Smooth muscle cell (in vitro differentiated cells): ENCODE measurements at regions not wholly inside any gene's neighbourhood (a gene's known extent, or its start where the extent isn't known, plus 50 kb on each side); places are given as distances from the start of the nearest gene placed in this dataset.

ENCODE experiments used
- DNase-seq: peaks from one replicate; lab custom pipeline; 2025; ENCODE audit not compliant: unreplicated experiment; lab: John Stamatoyannopoulos, UW
- H2AFZ ChIP-seq: fragments of 200-600 bp; sonication (generic); 2 replicates; pipeline ENCODE4 v1.6.0; 2016; ENCODE audit warnings: antibody characterized with exemption, low read depth, mild to moderate bottlenecking
- H3F3A ChIP-seq: fragments of 200-600 bp; sonication (generic); 2 replicates; pipeline ENCODE4 v1.6.0; 2017; ENCODE audit warnings: antibody characterized with exemption, low read depth
- H3K27ac ChIP-seq: fragments of 200-600 bp; sonication (generic); 2 replicates; pipeline ENCODE4 v1.5.1; 2016; ENCODE audit warnings: low read depth, mild to moderate bottlenecking
- H3K27me3 ChIP-seq: fragments of 200-600 bp; sonication (generic); 2 replicates; pipeline ENCODE4 v1.6.1; 2016; ENCODE audit warnings: low read depth, mild to moderate bottlenecking
- H3K36me3 ChIP-seq: fragments of 200-600 bp; sonication (generic); 2 replicates; pipeline ENCODE4 v1.5.1; 2016; ENCODE audit warnings: low read depth
- H3K4me1 ChIP-seq: fragments of 200-600 bp; sonication (generic); 2 replicates; pipeline ENCODE4 v1.5.1; 2016; ENCODE audit warnings: low read depth
- H3K4me2 ChIP-seq: fragments of 200-600 bp; sonication (generic); 2 replicates; pipeline ENCODE4 v1.6.0; 2016; ENCODE audit warnings: mild to moderate bottlenecking
- H3K4me3 ChIP-seq: fragments of 200-600 bp; sonication (generic); 2 replicates; pipeline ENCODE4 v1.5.1; 2016; ENCODE audit warnings: mild to moderate bottlenecking
- H3K79me2 ChIP-seq: fragments of 200-600 bp; sonication (generic); 2 replicates; pipeline ENCODE4 v1.6.0; 2016; ENCODE audit warnings: low read depth, mild to moderate bottlenecking
- H3K9ac ChIP-seq: fragments of 200-600 bp; sonication (generic); 2 replicates; pipeline ENCODE4 v1.6.0; 2016; ENCODE audit warnings: low read depth
- H3K9me3 ChIP-seq: fragments of 200-600 bp; sonication (generic); replicated peaks from 2 replicates; pipeline ENCODE4 v1.5.1; 2016; ENCODE audit warnings: low read depth
- H4K20me1 ChIP-seq: fragments of 200-600 bp; sonication (generic); 2 replicates; pipeline ENCODE4 v1.6.0; 2016; ENCODE audit warnings: low read depth
- WGBS: methylation state at CpG from one replicate; pipeline ENCODE4 v1.1.7; 2016; ENCODE audit warnings: low lambda C conversion rate; 5-methylcytosine and 5-hydroxymethylcytosine counted together
- TF ChIP-seq, protein P1 (sequence below): fragments of 200-600 bp; sonication (generic); IDR thresholded peaks from 2 replicates; pipeline ENCODE4 v1.5.1; 2017; ENCODE audit warnings: borderline replicate concordance, mild to moderate bottlenecking, antibody characterized with exemption; ENCODE audit not compliant: insufficient read depth, poor library complexity, severe bottlenecking

DNA sequence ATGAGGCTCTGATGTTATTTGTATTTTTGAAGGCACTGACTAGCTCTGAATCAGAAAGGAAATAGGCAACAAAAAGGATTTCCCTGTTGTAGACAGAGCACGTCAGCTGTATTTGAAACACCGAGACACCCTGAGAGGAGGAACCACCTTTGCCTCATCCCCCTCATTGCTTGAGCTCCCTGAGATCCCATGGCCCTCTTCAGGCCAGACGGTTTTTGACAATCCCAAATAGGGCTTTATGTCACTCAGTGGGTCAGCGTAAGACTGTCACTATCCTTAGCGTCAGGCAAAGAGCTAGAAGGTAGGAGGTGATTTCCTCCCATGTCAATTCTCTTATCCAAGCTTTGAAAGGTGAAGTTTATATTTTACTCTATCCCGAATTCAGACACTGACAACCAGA lies 254.3 kb downstream of the ZNF621 start:
- H3K79me2 ChIP-seq = no peaks in the 10 kb centered on the region
- no peak for DNase-seq
- no peaks in the 10 kb centered on the region for H3K36me3 ChIP-seq
- no peaks in the 10 kb centered on the region for H3F3A ChIP-seq
- H2AFZ ChIP-seq = no peak overlapping the region
- no peaks in the 10 kb centered on the region for H3K9me3 ChIP-seq
- H4K20me1 ChIP-seq = no peaks in the 10 kb centered on the region
- no peak overlapping the region for H3K4me3 ChIP-seq
- TF ChIP-seq, protein P1, sequence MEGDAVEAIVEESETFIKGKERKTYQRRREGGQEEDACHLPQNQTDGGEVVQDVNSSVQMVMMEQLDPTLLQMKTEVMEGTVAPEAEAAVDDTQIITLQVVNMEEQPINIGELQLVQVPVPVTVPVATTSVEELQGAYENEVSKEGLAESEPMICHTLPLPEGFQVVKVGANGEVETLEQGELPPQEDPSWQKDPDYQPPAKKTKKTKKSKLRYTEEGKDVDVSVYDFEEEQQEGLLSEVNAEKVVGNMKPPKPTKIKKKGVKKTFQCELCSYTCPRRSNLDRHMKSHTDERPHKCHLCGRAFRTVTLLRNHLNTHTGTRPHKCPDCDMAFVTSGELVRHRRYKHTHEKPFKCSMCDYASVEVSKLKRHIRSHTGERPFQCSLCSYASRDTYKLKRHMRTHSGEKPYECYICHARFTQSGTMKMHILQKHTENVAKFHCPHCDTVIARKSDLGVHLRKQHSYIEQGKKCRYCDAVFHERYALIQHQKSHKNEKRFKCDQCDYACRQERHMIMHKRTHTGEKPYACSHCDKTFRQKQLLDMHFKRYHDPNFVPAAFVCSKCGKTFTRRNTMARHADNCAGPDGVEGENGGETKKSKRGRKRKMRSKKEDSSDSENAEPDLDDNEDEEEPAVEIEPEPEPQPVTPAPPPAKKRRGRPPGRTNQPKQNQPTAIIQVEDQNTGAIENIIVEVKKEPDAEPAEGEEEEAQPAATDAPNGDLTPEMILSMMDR = no peak
- H3K9ac ChIP-seq = no peak overlapping the region
- H3K4me1 ChIP-seq = peaks cover 19% of the 10 kb centered on the region
- no peak overlapping the region for H3K4me2 ChIP-seq
- no peaks in the 10 kb centered on the region for H3K27me3 ChIP-seq
- no peak overlapping the region for H3K27ac ChIP-seq
- 90% methylated on average over 6 of the region's 6 CpGs for WGBS

DNA sequence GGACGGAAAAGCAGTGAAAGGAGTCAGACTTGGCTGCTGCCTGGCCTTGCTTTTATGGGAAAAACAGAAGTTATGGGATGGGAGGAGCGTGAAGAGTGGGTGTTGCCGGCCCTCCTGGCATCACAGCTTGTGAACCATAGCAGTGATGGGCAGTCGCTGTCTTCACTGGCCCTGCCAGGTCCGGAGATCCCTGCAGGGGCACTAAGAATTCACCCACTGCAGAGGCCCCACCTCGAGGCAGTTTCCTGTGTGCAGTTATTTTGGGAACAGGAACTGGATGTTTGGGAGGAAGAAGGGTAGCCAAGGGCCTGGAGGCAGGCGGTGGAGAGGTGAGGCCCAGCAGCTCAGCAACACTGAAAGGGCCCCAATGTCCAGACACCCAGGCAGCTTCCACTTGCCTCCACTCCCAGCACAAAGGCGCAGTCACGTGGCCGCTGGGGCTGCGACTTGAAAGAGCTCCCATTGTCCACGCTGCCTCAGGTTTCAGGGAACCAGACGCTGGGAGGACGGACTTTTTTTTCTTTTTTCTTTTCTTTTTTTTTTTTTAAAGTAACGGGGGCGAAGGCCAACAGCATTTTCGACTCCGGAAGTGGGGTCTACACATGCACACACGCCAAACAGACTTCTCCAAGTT lies 255.6 kb downstream of the ZNF621 start:
- Histone ChIP-seq H3K4me1 (peaks cover 19% of the 10 kb centered on the region), H3K9ac (no peak overlapping the region), H3K27ac (no peak overlapping the region), H3K79me2 (no peaks in the 10 kb centered on the region), H4K20me1 (no peaks in the 10 kb centered on the region), H3K36me3 (no peaks in the 10 kb centered on the region), H3K9me3 (no peaks in the 10 kb centered on the region), H3K4me3 (no peak overlapping the region), H3F3A (no peaks in the 10 kb centered on the region), H3K4me2 (no peak overlapping the region), H2AFZ (peak overlapping the region; percentile 24), H3K27me3 (no peaks in the 10 kb centered on the region)
- no peak for DNase-seq
- 65% methylated on average over 19 of the region's 19 CpGs for WGBS
- TF ChIP-seq, protein P1 = no peak

DNA sequence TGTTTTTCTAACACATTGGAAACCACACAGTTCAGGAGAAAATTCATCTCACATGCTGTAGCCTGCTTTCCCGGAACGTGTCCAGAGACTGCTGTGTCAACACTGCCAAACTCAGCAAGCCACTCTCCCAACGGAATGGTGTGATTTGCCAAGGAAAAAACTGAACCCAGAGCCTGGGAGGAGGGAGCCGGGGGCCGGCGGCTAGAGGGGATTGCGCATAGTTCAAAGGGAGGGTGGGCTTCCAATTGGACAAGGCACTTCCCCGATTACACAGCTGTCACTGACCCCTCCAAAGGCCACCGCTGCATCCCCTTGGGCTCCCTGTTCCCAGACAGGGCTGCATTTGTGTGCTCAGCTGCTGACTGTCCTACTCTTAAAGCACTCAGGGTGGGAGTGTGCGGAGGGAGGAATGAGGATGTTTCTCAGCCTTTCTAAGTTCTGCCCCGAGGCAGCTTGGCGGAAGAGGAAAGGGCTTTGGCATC lies 256.2 kb downstream of the ZNF621 start:
- 71% methylated on average over 12 of the region's 12 CpGs for whole genome bisulfite sequencing
- Histone ChIP-seq H3K79me2 (no peaks in the 10 kb centered on the region), H3K9ac (no peak overlapping the region), H3K4me2 (no peak overlapping the region), H3K36me3 (no peaks in the 10 kb centered on the region), H3K27ac (no peak overlapping the region), H3K27me3 (no peaks in the 10 kb centered on the region), H3K4me1 (peaks cover 19% of the 10 kb centered on the region), H3K4me3 (no peak overlapping the region), H4K20me1 (no peaks in the 10 kb centered on the region), H3K9me3 (no peaks in the 10 kb centered on the region), H2AFZ (no peak overlapping the region), H3F3A (no peaks in the 10 kb centered on the region)
- DNase-seq = no peak
- TF ChIP-seq, protein P1 = no peak
